ENCODE measurements at regions not wholly inside any gene's neighbourhood (a gene's known extent, or its start where the extent isn't known, plus 50 kb on each side); places are given as distances from the start of the nearest gene placed in this dataset.
"Not testable (repeated sequence)": the region's sequence is repeated elsewhere in the genome, so short reads cannot be mapped to it uniquely, and the experiment has no call there.

GRCh38 chr7:157476654-157477549, 140.1 kb downstream of the DNAJB6 start:
- H3K4me3 ChIP-seq, result no peak overlapping the region
- TF ChIP-seq EP300 (IDR thresholded peaks at IDR 0.05), result no peak
- TF ChIP-seq POLR2A (IDR thresholded peaks at IDR 0.05), result no peak
- no peak for TF ChIP-seq CTCF (IDR thresholded peaks at IDR 0.05)
- H3K36me3 ChIP-seq, result no peaks in the 10 kb centered on the region
- no peaks in the 10 kb centered on the region for H3K4me1 ChIP-seq (ENCODE audit: insufficient read depth)
- no peak overlapping the region for H3K27ac ChIP-seq
- WGBS, 3 donors, result 76 to 82% (median 76%) methylated on average over 17 of the region's 17 CpGs
- intact Hi-C loops (cut with DNase I), result no loop called here
- peak in 1 of 5 donors; percentile 13 for DNase-seq
- no peaks in the 10 kb centered on the region for H3K27me3 ChIP-seq
- H3K9me3 ChIP-seq, result no peaks in the 10 kb centered on the region

GRCh38 chr7:157477550-157478212, 140.9 kb downstream of the DNAJB6 start:
- WGBS, 3 donors, result 44 to 66% (median 53%) methylated on average over 20 of the region's 20 CpGs
- intact Hi-C loops (cut with DNase I), result no loop called here
- no peaks in the 10 kb centered on the region for H3K9me3 ChIP-seq

GRCh38 chr7:157478611-157479010, 141.8 kb downstream of the DNAJB6 start:
- DNase-seq; H3K36me3 ChIP-seq; H3K27me3 ChIP-seq; H3K4me1 ChIP-seq (ENCODE audit: insufficient read depth); H3K4me3 ChIP-seq; H3K27ac ChIP-seq; intact Hi-C loops (cut with DNase I); H3K9me3 ChIP-seq: not testable (repeated sequence)
- WGBS, 3 donors, result 84 to 89% (median 88%) methylated on average over 13 of the region's 13 CpGs

More at GRCh38 chr7:157477550-157478212, 140.9 kb downstream of the DNAJB6 start:
- Histone ChIP-seq H3K27me3 (no peaks in the 10 kb centered on the region), H3K4me1 (ENCODE audit: insufficient read depth) (no peaks in the 10 kb centered on the region), H3K36me3 (no peaks in the 10 kb centered on the region), H3K27ac (no peak overlapping the region), H3K4me3 (no peak overlapping the region)
- TF ChIP-seq POLR2A (IDR thresholded peaks at IDR 0.05), result no peak
- TF ChIP-seq CTCF (IDR thresholded peaks at IDR 0.05), result no peak
- no peak for TF ChIP-seq EP300 (IDR thresholded peaks at IDR 0.05)
- peak in 1 of 5 donors; percentile 21 for DNase-seq

GRCh38 chr7:157479326-157479725, 142.5 kb downstream of the DNAJB6 start:
- DNase-seq, result peak in 1 of 5 donors; percentile 20
- no peak overlapping the region for H3K4me3 ChIP-seq
- WGBS, 3 donors, result 71 to 80% (median 79%) methylated on average over 15 of the region's 15 CpGs

More at GRCh38 chr7:157479326-157479725, 142.5 kb downstream of the DNAJB6 start:
- Histone ChIP-seq H3K9me3 (no peaks in the 10 kb centered on the region), H3K4me1 (ENCODE audit: insufficient read depth) (no peaks in the 10 kb centered on the region), H3K27ac (no peak overlapping the region), H3K27me3 (no peaks in the 10 kb centered on the region), H3K36me3 (no peaks in the 10 kb centered on the region)
- intact Hi-C loops (cut with DNase I), result no loop called here
- TF ChIP-seq POLR2A (IDR thresholded peaks at IDR 0.05), result no peak
- no peak for TF ChIP-seq CTCF (IDR thresholded peaks at IDR 0.05)
- no peak for TF ChIP-seq EP300 (IDR thresholded peaks at IDR 0.05)
